Stimulated activated CD8-positive, alpha-beta memory T cell treated with anti-CD3 and anti-CD28 coated beads, Interleukin-4, amount 100 ng/mL, for 1 hour (primary cell): ENCODE measurements at regions not wholly inside any gene's neighbourhood (a gene's known extent, or its start where the extent isn't known, plus 50 kb on each side); places are given as distances from the start of the nearest gene placed in this dataset.

Experiments
- DNase-seq, 2 donors: peaks; one replicate each; pipeline ENCODE4 v3.0.0-alpha.2; 2020; ENCODE audit warnings: low read depth in 2 of 2, low spot score in 1 of 2

- DNase-seq, result no peak
These were observed 88.4 kb downstream of the CTTN start for GRCh38 chr11:70486731-70487130.

GRCh38 chr11:70487160-70487559 lies 88.8 kb downstream of the CTTN start:
- DNase-seq, result no peak

GRCh38 chr11:70487756-70488155 lies 89.4 kb downstream of the CTTN start:
- no peak for DNase-seq

- DNase-seq, result no peak
These were observed 89.9 kb downstream of the CTTN start for GRCh38 chr11:70488171-70488703.

- DNase-seq, result no peak
These were observed 90.9 kb downstream of the CTTN start for GRCh38 chr11:70489276-70489675.

GRCh38 chr11:70490208-70490607 lies 91.9 kb downstream of the CTTN start:
- DNase-seq, result no peak

- DNase-seq, result no peak
These were observed 92.6 kb downstream of the CTTN start for GRCh38 chr11:70490723-70491558.

GRCh38 chr11:70491696-70492472 lies 93.6 kb downstream of the CTTN start:
- DNase-seq, result no peak

GRCh38 chr11:70493089-70493474 lies 94.8 kb downstream of the CTTN start:
- no peak for DNase-seq

- DNase-seq, result no peak
These were observed 95.6 kb downstream of the CTTN start for GRCh38 chr11:70493891-70494290.

- no peak for DNase-seq
These were observed 96.4 kb downstream of the CTTN start for GRCh38 chr11:70494559-70495350.

GRCh38 chr11:70495351-70496310 lies 97.3 kb downstream of the CTTN start:
- DNase-seq, result no peak

GRCh38 chr11:70496591-70497535 lies 98.5 kb downstream of the CTTN start:
- no peak for DNase-seq

GRCh38 chr11:70497536-70498075 lies 99.3 kb downstream of the CTTN start:
- DNase-seq, result no peak

GRCh38 chr11:70498171-70498571 lies 99.8 kb downstream of the CTTN start:
- no peak for DNase-seq

- no peak for DNase-seq
These were observed 100.9 kb downstream of the CTTN start for GRCh38 chr11:70498976-70499801.

GRCh38 chr11:70500076-70500847 lies 101.9 kb downstream of the CTTN start:
- no peak for DNase-seq
